Neural cell (in vitro differentiated cells): ENCODE measurements at regions not wholly inside any gene's neighbourhood (a gene's known extent, or its start where the extent isn't known, plus 50 kb on each side); places are given as distances from the start of the nearest gene placed in this dataset.

Source experiments
- H2AFZ ChIP-seq: fragments of 200-600, 300-800 bp; sonication (generic), shearing (Covaris generic); 2 replicates; pipeline ENCODE4 v1.6.0; 2014; ENCODE audit warnings: low read depth, mild to moderate bottlenecking, antibody characterized with exemption, low read length, moderate library complexity
- H3F3A ChIP-seq: fragments of 200-600 bp; shearing (Covaris generic); 2 replicates; pipeline ENCODE4 v1.6.1; 2016; ENCODE audit warnings: mild to moderate bottlenecking, moderate library complexity, mixed read lengths, antibody characterized with exemption, low read length; ENCODE audit not compliant: insufficient read depth, poor library complexity, severe bottlenecking
- H3K27ac ChIP-seq: fragments of 200-600, 300-800 bp; sonication (generic), shearing (Covaris generic); 2 replicates; pipeline ENCODE4 v1.5.1; 2014; ENCODE audit warnings: mild to moderate bottlenecking, low read length, moderate library complexity
- H3K27me3 ChIP-seq: fragments of 300-800, 200-600 bp; sonication (generic), shearing (Covaris generic); 2 replicates; pipeline ENCODE4 v1.6.0; 2014; ENCODE audit warnings: mild to moderate bottlenecking, low read depth, low read length, moderate library complexity; ENCODE audit not compliant: insufficient read depth
- H3K36me3 ChIP-seq: fragments of 300-800, 200-600 bp; sonication (generic), shearing (Covaris generic); 2 replicates; pipeline ENCODE4 v1.5.1; 2014; ENCODE audit warnings: mild to moderate bottlenecking, antibody characterized with exemption, low read length, moderate library complexity; ENCODE audit not compliant: insufficient read depth
- H3K4me2 ChIP-seq: fragments of 300-800, 200-600 bp; sonication (generic), shearing (Covaris generic); 2 replicates; pipeline ENCODE4 v1.6.0; 2014; ENCODE audit warnings: mild to moderate bottlenecking, low read length
- H3K4me3 ChIP-seq: fragments of 300-800, 200-600 bp; sonication (generic), shearing (Covaris generic); 2 replicates; pipeline ENCODE4 v1.5.1; 2014; ENCODE audit warnings: mild to moderate bottlenecking, low read length, moderate library complexity
- H3K79me2 ChIP-seq: fragments of 200-600 bp; shearing (Covaris generic); replicated peaks from 2 replicates; pipeline ENCODE4 v1.6.0; 2014; ENCODE audit warnings: mild to moderate bottlenecking, low read length, moderate library complexity; ENCODE audit not compliant: insufficient read depth
- H3K9ac ChIP-seq: fragments of 300-800, 200-600 bp; sonication (generic), shearing (Covaris generic); 2 replicates; pipeline ENCODE4 v1.6.1; 2016; ENCODE audit warnings: mild to moderate bottlenecking, low read length, mixed read lengths
- H3K9me2 ChIP-seq: fragments of 200-600 bp; shearing (Covaris generic); 2 replicates; pipeline ENCODE4 v1.6.1; 2016; ENCODE audit warnings: mild to moderate bottlenecking, low read length, mixed read lengths; ENCODE audit not compliant: insufficient read depth
- H3K9me3 ChIP-seq: fragments of 200-600, 300-800 bp; sonication (generic), shearing (Covaris generic); 2 replicates; pipeline ENCODE4 v1.6.1; 2016; ENCODE audit warnings: mild to moderate bottlenecking, mixed run types, low read length, moderate library complexity, mixed read lengths
- H4K20me1 ChIP-seq: fragments of 200-600 bp; shearing (Covaris generic); 2 replicates; pipeline ENCODE4 v1.6.1; 2016; ENCODE audit warnings: mild to moderate bottlenecking, mixed run types; ENCODE audit not compliant: insufficient read depth
- CTCF ChIP-seq: fragments of 450-650 bp; IDR thresholded peaks from 2 replicates; pipeline ENCODE4 v1.5.1; 2014; ENCODE audit warnings: antibody characterized with exemption, mild to moderate bottlenecking, moderate library complexity; ENCODE audit not compliant: poor library complexity, severe bottlenecking
- EP300 ChIP-seq: fragments of 450-650 bp; conservative IDR thresholded peaks from 2 replicates; pipeline ENCODE4 v1.6.1; 2014; ENCODE audit warnings: antibody characterized with exemption, mild to moderate bottlenecking, moderate library complexity; ENCODE audit not compliant: poor library complexity, severe bottlenecking
- EZH2 ChIP-seq: fragments of 200-600, 300-800 bp; shearing (Covaris generic), sonication (generic); IDR thresholded peaks from 2 replicates; pipeline ENCODE4 v1.6.1; 2014; ENCODE audit warnings: antibody characterized with exemption, low read length, borderline replicate concordance, mild to moderate bottlenecking; ENCODE audit not compliant: insufficient read depth, poor library complexity, severe bottlenecking
- MXI1 ChIP-seq: fragments of 450-650 bp; conservative IDR thresholded peaks from 2 replicates; pipeline ENCODE4 v1.6.1; 2014; ENCODE audit warnings: antibody characterized with exemption, mild to moderate bottlenecking; ENCODE audit not compliant: poor library complexity, severe bottlenecking
- POLR2AphosphoS5 ChIP-seq: IDR thresholded peaks from 2 replicates; pipeline ENCODE4 v1.6.1; 2012
- RAD21 ChIP-seq: fragments of 450-650 bp; conservative IDR thresholded peaks from 2 replicates; pipeline ENCODE4 v1.6.1; 2014; ENCODE audit warnings: antibody characterized with exemption, mild to moderate bottlenecking, moderate library complexity
- REST ChIP-seq: IDR thresholded peaks from 2 replicates; pipeline ENCODE4 v1.6.1; 2012; ENCODE audit warnings: borderline replicate concordance
- SMC3 ChIP-seq: fragments of 450-650 bp; conservative IDR thresholded peaks from 2 replicates; pipeline ENCODE4 v1.6.1; 2014; ENCODE audit warnings: antibody characterized with exemption, mild to moderate bottlenecking, moderate library complexity; ENCODE audit not compliant: poor library complexity
- TAF1 ChIP-seq: IDR thresholded peaks from 2 replicates; pipeline ENCODE4 v1.6.1; 2012; ENCODE audit warnings: low read depth

GRCh38 chr4:177220376-177220775, 89.3 kb upstream of the NEIL3 start:
- Histone ChIP-seq H3K27me3 (no peaks in the 10 kb centered on the region), H3F3A (no peaks in the 10 kb centered on the region), H4K20me1 (no peaks in the 10 kb centered on the region), H3K36me3 (no peaks in the 10 kb centered on the region), H3K79me2 (no peaks in the 10 kb centered on the region), H3K9me2 (no peaks in the 10 kb centered on the region), H2AFZ (no peak overlapping the region), H3K9me3 (no peaks in the 10 kb centered on the region), H3K9ac (no peak overlapping the region), H3K4me2 (no peak overlapping the region), H3K27ac (no peak overlapping the region), H3K4me3 (no peak overlapping the region)
- no peak for TF ChIP-seq POLR2AphosphoS5
- TF ChIP-seq TAF1, result no peak
- TF ChIP-seq RAD21, result no peak
- TF ChIP-seq CTCF, result no peak
- no peak for TF ChIP-seq SMC3
- no peak for TF ChIP-seq MXI1
- no peak for TF ChIP-seq EZH2
- TF ChIP-seq EP300, result no peak
- TF ChIP-seq REST, result no peak

- Histone ChIP-seq H2AFZ (no peak overlapping the region), H3K27me3 (no peaks in the 10 kb centered on the region), H3K4me2 (no peak overlapping the region), H3K9me3 (no peaks in the 10 kb centered on the region), H3F3A (no peaks in the 10 kb centered on the region), H3K79me2 (no peaks in the 10 kb centered on the region), H3K27ac (no peak overlapping the region), H3K36me3 (no peaks in the 10 kb centered on the region), H3K4me3 (no peak overlapping the region), H4K20me1 (no peaks in the 10 kb centered on the region), H3K9me2 (no peaks in the 10 kb centered on the region), H3K9ac (no peak overlapping the region)
- TF ChIP-seq EZH2 (no peak), RAD21 (no peak), POLR2AphosphoS5 (no peak), SMC3 (no peak), REST (no peak), CTCF (no peak), TAF1 (no peak), MXI1 (no peak), EP300 (no peak)
Observed at GRCh38 chr4:177222781-177223180, 86.9 kb upstream of the NEIL3 start.
